H1 (cell line): ENCODE measurements at regions not wholly inside any gene's neighbourhood (a gene's known extent, or its start where the extent isn't known, plus 50 kb on each side); places are given as distances from the start of the nearest gene placed in this dataset.
"Not testable (repeated sequence)": the region's sequence is repeated elsewhere in the genome, so short reads cannot be mapped to it uniquely, and the experiment has no call there.

Experiments
- CTCF ChIA-PET: fragments of 300-600 bp; sonication (Branson Sonifier 250); formaldehyde crosslinking; loops from one replicate; lab custom pipeline; 2021; ENCODE audit not compliant: partially characterized antibody; lab: Charles Lee
- POLR2A ChIA-PET: fragments of 300-600 bp; sonication (Branson Sonifier 250); formaldehyde crosslinking; loops from one replicate; lab custom pipeline; 2021; ENCODE audit warnings: inconsistent platforms; ENCODE audit not compliant: partially characterized antibody; lab: Charles Lee
- DNase-seq, 2 experiments: peaks; one replicate each; pipeline versions ENCODE4 v3.0.0 to v3.0.0-alpha.2; 2010 to 2022; ENCODE audit warnings: low spot score in 2 of 2, low read depth in 1 of 2, mixed read lengths in 1 of 2
- FAIRE-seq: peaks from 2 replicates; lab custom pipeline; 2011; peaks lifted over from hg19 to GRCh38; lab: Jason Lieb, UNC
- H2AFZ ChIP-seq: 2 replicates; pipeline ENCODE4 v1.8.1; 2012; ENCODE audit warnings: low read length, inconsistent platforms
- H2AK5ac ChIP-seq: 2 replicates; pipeline ENCODE4 v1.6.1; 2013; ENCODE audit warnings: low read depth, low read length
- H2BK120ac ChIP-seq: replicated peaks from 2 replicates; pipeline ENCODE3; 2013; ENCODE audit warnings: low read depth, low read length, inconsistent platforms
- H2BK12ac ChIP-seq: 2 replicates; pipeline ENCODE4 v1.6.1; 2013; ENCODE audit warnings: low read depth, low read length
- H2BK15ac ChIP-seq: 2 replicates; pipeline ENCODE4 v1.6.1; 2013; ENCODE audit warnings: low read length
- H2BK20ac ChIP-seq: 2 replicates; pipeline ENCODE4 v1.6.1; 2013; ENCODE audit warnings: low read length
- H2BK5ac ChIP-seq: 2 replicates; pipeline ENCODE4 v1.6.1; 2013; ENCODE audit warnings: low read depth, low read length
- H3K14ac ChIP-seq: 2 replicates; pipeline ENCODE4 v1.6.1; 2013; ENCODE audit warnings: inconsistent platforms; ENCODE audit not compliant: insufficient read length
- H3K18ac ChIP-seq: 2 replicates; pipeline ENCODE4 v1.6.1; 2013; ENCODE audit warnings: low read length; ENCODE audit errors: extremely low read depth
- H3K23ac ChIP-seq: 2 replicates; pipeline ENCODE4 v1.6.1; 2013; ENCODE audit warnings: inconsistent platforms; ENCODE audit not compliant: insufficient read length
- H3K23me2 ChIP-seq: 2 replicates; pipeline ENCODE4 v1.6.1; 2013; ENCODE audit warnings: low read depth, low read length
- H3K27ac ChIP-seq: 2 replicates; pipeline ENCODE4 v1.6.1; 2011; ENCODE audit warnings: low read depth, low read length, inconsistent platforms
- H3K27me3 ChIP-seq, 4 experiments: replicated peaks in 1 of 4; 1 replicate in 1 of 4; 2 replicates in 3 of 4; pipeline versions ENCODE4 v1.6.1 to v1.8.1; 2011 to 2013; ENCODE audit warnings: low read length in 3 of 4, mild to moderate bottlenecking in 3 of 4, inconsistent platforms in 2 of 4, mixed read lengths in 2 of 4, moderate library complexity in 1 of 4; ENCODE audit not compliant: control insufficient read depth in 3 of 4, insufficient read depth in 3 of 4; ENCODE audit errors: extremely low read depth in 1 of 4
- H3K36me3 ChIP-seq, 4 experiments: 2 replicates each; pipeline versions ENCODE4 v1.6.1 to v1.8.1; 2011 to 2013; ENCODE audit warnings: mild to moderate bottlenecking in 4 of 4, low read length in 3 of 4, moderate library complexity in 2 of 4, control low read depth in 1 of 4, inconsistent platforms in 1 of 4; ENCODE audit not compliant: insufficient read depth in 4 of 4, control insufficient read depth in 2 of 4
- H3K4ac ChIP-seq: replicated peaks from 2 replicates; pipeline ENCODE3; 2013; ENCODE audit warnings: low read length, low read depth, mixed read lengths, inconsistent platforms; ENCODE audit not compliant: insufficient read length
- H3K4me1 ChIP-seq, 4 experiments: replicated peaks in 1 of 4; 1 replicate in 1 of 4; 2 replicates in 3 of 4; pipeline versions ENCODE4 v1.6.1 to v1.8.1; 2011 to 2013; ENCODE audit warnings: low read length in 3 of 4, inconsistent platforms in 2 of 4, mixed read lengths in 1 of 4; ENCODE audit not compliant: insufficient read depth in 4 of 4, control insufficient read depth in 3 of 4
- H3K4me2 ChIP-seq, 2 experiments: 2 replicates each; pipeline versions ENCODE4 v1.6.1 to v1.8.1; 2011 to 2013; ENCODE audit warnings: low read depth in 2 of 2, low read length in 2 of 2, control low read depth in 1 of 2, inconsistent platforms in 1 of 2, mild to moderate bottlenecking in 1 of 2; ENCODE audit not compliant: insufficient read depth in 1 of 2
- H3K4me3 ChIP-seq, 4 experiments: fragments of 200-600, 300-600 bp in 1 of 4; sonication (generic), shearing (Covaris generic), sonication (Bioruptor Twin) in 1 of 4; 2 replicates each; pipeline versions ENCODE4 v1.5.1 to v1.8.1; 2011 to 2016; ENCODE audit warnings: low read length in 4 of 4, low read depth in 3 of 4, control low read depth in 2 of 4, inconsistent platforms in 2 of 4, mild to moderate bottlenecking in 2 of 4, mixed read lengths in 1 of 4, moderate library complexity in 1 of 4; ENCODE audit not compliant: insufficient read depth in 2 of 4; ENCODE audit errors: extremely low read depth in 1 of 4
- H3K56ac ChIP-seq: replicated peaks from 2 replicates; pipeline ENCODE3; 2013; ENCODE audit warnings: low read depth, mild to moderate bottlenecking, mixed read lengths, low read length, inconsistent platforms; ENCODE audit not compliant: insufficient read length
- H3K79me1 ChIP-seq: 2 replicates; pipeline ENCODE4 v1.6.1; 2013; ENCODE audit warnings: low read depth, low read length, control low read depth
- H3K79me2 ChIP-seq, 2 experiments: 2 replicates each; pipeline versions ENCODE4 v1.6.1 to v1.8.1; 2012 to 2013; ENCODE audit warnings: low read length in 2 of 2, mild to moderate bottlenecking in 2 of 2, inconsistent platforms in 1 of 2; ENCODE audit not compliant: insufficient read depth in 2 of 2, control insufficient read depth in 1 of 2
- H3K9ac ChIP-seq, 4 experiments: replicated peaks in 1 of 4; 1 replicate in 1 of 4; 2 replicates in 3 of 4; pipeline versions ENCODE4 v1.6.1 to v1.8.1; 2011 to 2013; ENCODE audit warnings: low read depth in 3 of 4, low read length in 3 of 4, control low read depth in 2 of 4, mild to moderate bottlenecking in 2 of 4, moderate library complexity in 2 of 4, inconsistent platforms in 1 of 4; ENCODE audit errors: extremely low read depth in 1 of 4
- H3K9me3 ChIP-seq, 2 experiments: 2 replicates each; pipeline versions ENCODE4 v1.6.1 to v1.8.1; 2012 to 2013; ENCODE audit warnings: mild to moderate bottlenecking in 2 of 2, moderate library complexity in 2 of 2, control low read depth in 1 of 2, inconsistent platforms in 1 of 2, low read depth in 1 of 2, low read length in 1 of 2, mixed read lengths in 1 of 2; ENCODE audit not compliant: insufficient read depth in 2 of 2
- H4K20me1 ChIP-seq, 2 experiments: replicated peaks in 1 of 2; 2 replicates each; pipeline versions ENCODE3 to v1.8.1; 2011 to 2013; ENCODE audit warnings: inconsistent platforms in 2 of 2, low read length in 2 of 2, mild to moderate bottlenecking in 1 of 2; ENCODE audit not compliant: insufficient read depth in 2 of 2, control insufficient read depth in 1 of 2
- H4K5ac ChIP-seq: 2 replicates; pipeline ENCODE4 v1.6.1; 2013; ENCODE audit warnings: low read length, low read depth, mixed read lengths, inconsistent platforms; ENCODE audit not compliant: insufficient read length
- H4K8ac ChIP-seq: 2 replicates; pipeline ENCODE4 v1.8.0; 2013; ENCODE audit warnings: mild to moderate bottlenecking, moderate library complexity, low read length, inconsistent platforms; ENCODE audit not compliant: insufficient read depth; ENCODE audit errors: extremely low read depth
- H4K91ac ChIP-seq: replicated peaks from 2 replicates; pipeline ENCODE3; 2013; ENCODE audit warnings: low read length, mixed read lengths, inconsistent platforms; ENCODE audit not compliant: insufficient read length
- WGBS, 2 experiments: shearing (Covaris generic) in 1 of 2; methylation state at CpG; one replicate each; pipeline versions ENCODE4 v1.1.6 to v1.1.7; 2013 to 2015; ENCODE audit warnings: low lambda C conversion rate in 2 of 2, mixed read lengths in 2 of 2, inconsistent platforms in 1 of 2, low coverage in 1 of 2, missing lambda C conversion rate in 1 of 2; ENCODE audit not compliant: insufficient replicate concordance in 2 of 2, insufficient coverage in 1 of 2, insufficient read length in 1 of 2; ENCODE audit errors: extremely low coverage in 1 of 2, missing lambda C conversion rate in 1 of 2; 5-methylcytosine and 5-hydroxymethylcytosine counted together

GRCh38 chr1:120297345-120297953 lies 117.4 kb upstream of the NBPF8 start:
- H3K27me3 ChIP-seq, H4K91ac ChIP-seq, H2BK20ac ChIP-seq, CTCF ChIA-PET, DNase-seq, H3K27ac ChIP-seq, H3K9me3 ChIP-seq, H3K4ac ChIP-seq, H3K56ac ChIP-seq, H2AFZ ChIP-seq, H3K4me2 ChIP-seq, H3K79me2 ChIP-seq, H3K79me1 ChIP-seq, H4K20me1 ChIP-seq, H2BK12ac ChIP-seq, H4K5ac ChIP-seq, H2BK5ac ChIP-seq, FAIRE-seq, H2AK5ac ChIP-seq, H3K14ac ChIP-seq, H4K8ac ChIP-seq, H3K18ac ChIP-seq, H3K23ac ChIP-seq, H3K4me1 ChIP-seq, H3K9ac ChIP-seq, H2BK15ac ChIP-seq, H2BK120ac ChIP-seq, H3K23me2 ChIP-seq, H3K36me3 ChIP-seq, POLR2A ChIA-PET, H3K4me3 ChIP-seq: not testable (repeated sequence)
- no CpG with 5 or more reads among the region's 3 CpGs for WGBS, 2 experiments

GRCh38 chr1:120290105-120290504 lies 113.8 kb upstream of the SEC22B start:
- H4K20me1 ChIP-seq, H4K5ac ChIP-seq, H3K79me2 ChIP-seq, H2BK15ac ChIP-seq, CTCF ChIA-PET, H3K27me3 ChIP-seq, DNase-seq, H2BK5ac ChIP-seq, H3K4me3 ChIP-seq, H3K23ac ChIP-seq, H3K27ac ChIP-seq, H3K36me3 ChIP-seq, FAIRE-seq, H3K9ac ChIP-seq, POLR2A ChIA-PET, H3K4ac ChIP-seq, H2BK120ac ChIP-seq, H3K56ac ChIP-seq, H3K4me2 ChIP-seq, H2AK5ac ChIP-seq, H3K4me1 ChIP-seq, H2AFZ ChIP-seq, H4K91ac ChIP-seq, H4K8ac ChIP-seq, H3K9me3 ChIP-seq, H3K23me2 ChIP-seq, H3K18ac ChIP-seq, H2BK20ac ChIP-seq, H2BK12ac ChIP-seq, H3K14ac ChIP-seq, H3K79me1 ChIP-seq: not testable (repeated sequence)
- WGBS, 2 experiments = no CpG with 5 or more reads among the region's 3 CpGs
